Sigmoid colon (tissue), 4 donors: ENCODE measurements at regions not wholly inside any gene's neighbourhood (a gene's known extent, or its start where the extent isn't known, plus 50 kb on each side); places are given as distances from the start of the nearest gene placed in this dataset.

Source experiments
- EP300 ChIP-seq, 4 donors: sonication (generic); formaldehyde crosslinking; IDR thresholded peaks; one replicate each; pipeline ENCODE4 v1.6.1; 2017; ENCODE audit warnings: antibody characterized with exemption in 4 of 4
- POLR2A ChIP-seq, 2 donors: fragments of 450-650 bp; IDR thresholded peaks; one replicate each; pipeline ENCODE4 v1.6.1; 2016; ENCODE audit warnings: antibody characterized with exemption in 2 of 2, mild to moderate bottlenecking in 2 of 2, moderate library complexity in 2 of 2
- POLR2AphosphoS5 ChIP-seq, 4 donors: sonication (generic); formaldehyde crosslinking; IDR thresholded peaks; one replicate each; pipeline ENCODE4 v1.6.1; 2017; ENCODE audit warnings: antibody characterized with exemption in 4 of 4
- TF ChIP-seq, protein P1 (sequence below), 4 experiments: fragments of 450-650 bp in 3 of 4; fragments of 200-600 bp in 1 of 4; IDR thresholded peaks; one replicate each; pipeline ENCODE4 v1.5.1; 2016 to 2019; ENCODE audit warnings: antibody characterized with exemption in 4 of 4, mild to moderate bottlenecking in 3 of 4, moderate library complexity in 2 of 4

DNA sequence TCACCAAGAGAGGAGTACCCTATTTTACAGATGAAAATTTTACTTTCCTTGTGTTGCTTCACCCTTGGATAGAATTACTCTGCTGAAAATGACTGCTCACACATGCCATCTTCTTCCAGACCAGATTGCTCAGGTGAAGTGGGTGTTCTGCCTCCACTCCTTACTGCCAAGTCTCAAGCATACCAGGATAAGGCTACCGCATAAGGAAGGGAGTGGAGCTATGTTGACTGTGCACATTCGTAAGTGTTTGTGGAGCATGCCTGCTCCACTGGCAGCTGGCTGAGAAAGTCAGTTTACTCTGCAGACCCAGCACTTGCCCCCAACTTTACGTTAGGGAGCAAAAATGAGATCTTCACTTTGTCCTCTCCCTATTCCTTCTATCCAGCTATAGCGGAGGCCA is 405.0 kb upstream of the DDX18 start:
- TF ChIP-seq, protein P1, sequence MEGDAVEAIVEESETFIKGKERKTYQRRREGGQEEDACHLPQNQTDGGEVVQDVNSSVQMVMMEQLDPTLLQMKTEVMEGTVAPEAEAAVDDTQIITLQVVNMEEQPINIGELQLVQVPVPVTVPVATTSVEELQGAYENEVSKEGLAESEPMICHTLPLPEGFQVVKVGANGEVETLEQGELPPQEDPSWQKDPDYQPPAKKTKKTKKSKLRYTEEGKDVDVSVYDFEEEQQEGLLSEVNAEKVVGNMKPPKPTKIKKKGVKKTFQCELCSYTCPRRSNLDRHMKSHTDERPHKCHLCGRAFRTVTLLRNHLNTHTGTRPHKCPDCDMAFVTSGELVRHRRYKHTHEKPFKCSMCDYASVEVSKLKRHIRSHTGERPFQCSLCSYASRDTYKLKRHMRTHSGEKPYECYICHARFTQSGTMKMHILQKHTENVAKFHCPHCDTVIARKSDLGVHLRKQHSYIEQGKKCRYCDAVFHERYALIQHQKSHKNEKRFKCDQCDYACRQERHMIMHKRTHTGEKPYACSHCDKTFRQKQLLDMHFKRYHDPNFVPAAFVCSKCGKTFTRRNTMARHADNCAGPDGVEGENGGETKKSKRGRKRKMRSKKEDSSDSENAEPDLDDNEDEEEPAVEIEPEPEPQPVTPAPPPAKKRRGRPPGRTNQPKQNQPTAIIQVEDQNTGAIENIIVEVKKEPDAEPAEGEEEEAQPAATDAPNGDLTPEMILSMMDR (IDR thresholded peaks at IDR 0.05), result no peak
- TF ChIP-seq POLR2AphosphoS5 (IDR thresholded peaks at IDR 0.05), result no peak
- no peak for TF ChIP-seq EP300 (IDR thresholded peaks at IDR 0.05)
- no peak for TF ChIP-seq POLR2A (IDR thresholded peaks at IDR 0.05)
